ENCODE measurements at regions not wholly inside any gene's neighbourhood (a gene's known extent, or its start where the extent isn't known, plus 50 kb on each side); places are given as distances from the start of the nearest gene placed in this dataset.
"Not testable (repeated sequence)": the region's sequence is repeated elsewhere in the genome, so short reads cannot be mapped to it uniquely, and the experiment has no call there.

DNA sequence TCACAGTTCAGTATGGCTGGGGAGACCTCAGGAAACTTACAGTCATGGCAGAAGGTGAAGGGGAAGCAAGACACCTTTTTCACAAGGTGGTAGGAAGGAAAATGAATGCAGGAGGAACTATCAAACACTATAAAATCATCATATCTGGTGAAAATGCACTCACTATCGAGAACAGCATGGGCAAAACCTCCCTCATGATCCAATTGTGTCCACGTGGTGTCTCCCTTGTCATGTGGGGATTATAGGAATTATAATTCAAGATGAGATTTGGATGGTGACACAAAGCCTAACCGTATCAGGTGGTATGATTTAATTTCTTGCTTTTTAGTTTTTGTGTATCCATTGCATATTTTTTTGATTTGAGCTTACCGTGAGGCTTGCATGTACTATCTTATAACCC lies 133.2 kb upstream of the SYNCRIP start:
- H3K4me3 ChIP-seq (ENCODE audit: low read length): no peak overlapping the region
- intact Hi-C loops (cut with DNase I): no loop called here
- 73% methylated on average over 4 of the region's 4 CpGs for WGBS
- H3K27me3 ChIP-seq (ENCODE audit: control insufficient read depth, insufficient read depth): no peaks in the 10 kb centered on the region
- ATAC-seq (no peak), DNase-seq (no peak)
- H3K9me3 ChIP-seq (ENCODE audit: control insufficient read depth, low read length): no peaks in the 10 kb centered on the region
- H3K27ac ChIP-seq (ENCODE audit: low read length): no peak overlapping the region
- no peaks in the 10 kb centered on the region for H3K4me1 ChIP-seq (ENCODE audit: control insufficient read depth, insufficient read depth, low read length)

DNA sequence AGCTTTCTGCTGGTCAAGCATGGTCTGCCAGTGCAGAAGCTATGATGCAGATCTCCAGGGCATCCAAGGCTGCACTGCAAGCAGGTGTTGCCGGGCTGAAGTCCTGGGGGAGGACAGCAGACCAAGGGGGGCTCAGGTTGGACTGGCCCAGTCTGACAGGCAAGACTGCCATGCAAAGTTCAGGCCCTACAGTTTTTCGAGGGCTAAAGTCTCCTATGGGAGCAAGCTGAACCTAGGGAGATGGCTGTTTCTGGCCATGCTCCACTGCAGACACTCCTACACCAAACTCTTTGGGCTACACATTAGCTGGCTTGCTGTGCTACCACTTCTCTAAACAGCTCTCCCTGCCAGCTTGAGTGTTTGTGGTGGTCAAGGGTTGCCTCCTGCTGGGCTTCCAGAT lies 130.0 kb upstream of the SYNCRIP start:
- Histone ChIP-seq H3K4me1 (ENCODE audit: control insufficient read depth, insufficient read depth, low read length) (no peaks in the 10 kb centered on the region), H3K27ac (ENCODE audit: low read length) (no peak overlapping the region), H3K9me3 (ENCODE audit: control insufficient read depth, low read length) (no peaks in the 10 kb centered on the region), H3K4me3 (ENCODE audit: low read length) (no peak overlapping the region), H3K27me3 (ENCODE audit: control insufficient read depth, insufficient read depth) (no peaks in the 10 kb centered on the region)
- WGBS: 68% methylated on average over 2 of the region's 2 CpGs
- DNase-seq (no peak), ATAC-seq (no peak)
- intact Hi-C loops (cut with DNase I): no loop called here

DNA sequence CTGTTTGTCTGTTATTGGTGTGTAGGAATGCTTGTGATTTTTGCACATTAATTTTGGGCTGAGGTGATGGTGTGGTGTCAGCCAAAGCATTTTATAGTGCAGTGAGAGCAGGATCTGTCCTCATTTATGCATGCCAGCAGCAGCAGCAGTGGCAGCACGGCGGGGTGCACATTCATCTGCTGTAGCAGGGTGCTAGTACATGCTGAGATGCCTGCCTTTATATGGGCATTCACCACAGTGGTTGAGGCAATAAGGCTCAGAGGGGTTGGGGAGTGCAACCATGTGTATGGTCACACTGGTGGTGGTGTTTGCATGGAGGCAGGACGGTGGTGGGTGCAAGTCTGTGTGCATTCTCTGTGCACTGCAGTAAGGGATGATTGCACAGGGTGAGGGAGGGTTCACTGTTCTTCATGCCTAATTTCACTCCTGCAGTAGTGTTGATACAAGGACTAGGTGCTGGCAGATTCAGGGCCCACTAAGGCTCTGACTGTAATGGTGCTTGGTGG lies 129.3 kb upstream of the SYNCRIP start:
- Histone ChIP-seq H3K27me3 (ENCODE audit: control insufficient read depth, insufficient read depth) (no peaks in the 10 kb centered on the region), H3K4me3 (ENCODE audit: low read length) (no peak overlapping the region), H3K27ac (ENCODE audit: low read length) (no peak overlapping the region), H3K9me3 (ENCODE audit: control insufficient read depth, low read length) (no peaks in the 10 kb centered on the region), H3K4me1 (ENCODE audit: control insufficient read depth, insufficient read depth, low read length) (no peaks in the 10 kb centered on the region)
- peak in 1 of 3 donors; percentile 6 for DNase-seq
- WGBS: 73% methylated on average over 3 of the region's 3 CpGs
- intact Hi-C loops (cut with DNase I): no loop called here
- ATAC-seq: peak in 1 of 2 donors; percentile 19

DNA sequence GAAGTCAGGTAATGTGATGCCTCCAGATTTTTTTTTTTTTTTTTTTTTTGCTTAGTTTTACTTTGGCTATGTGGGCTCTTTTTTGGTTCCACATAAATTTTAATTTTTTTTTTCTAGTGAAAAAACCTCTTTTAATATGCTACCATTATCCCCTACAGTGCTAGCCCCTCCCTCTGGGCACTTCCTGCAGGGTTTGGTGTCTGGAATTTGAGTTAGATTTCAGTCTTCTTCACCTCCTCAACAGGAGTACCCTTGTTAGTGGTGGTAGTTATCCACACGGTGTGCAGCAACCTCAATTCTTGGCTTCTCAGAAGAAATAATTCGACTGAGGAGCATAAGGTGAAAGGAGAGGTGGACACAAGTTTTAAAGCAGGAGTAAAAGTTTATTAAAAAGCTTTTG lies 128.8 kb upstream of the SYNCRIP start:
- Histone ChIP-seq H3K4me1 (ENCODE audit: control insufficient read depth, insufficient read depth, low read length) (no peaks in the 10 kb centered on the region), H3K4me3 (ENCODE audit: low read length) (no peak overlapping the region), H3K9me3 (ENCODE audit: control insufficient read depth, low read length) (no peaks in the 10 kb centered on the region), H3K27ac (ENCODE audit: low read length) (no peak overlapping the region), H3K27me3 (ENCODE audit: control insufficient read depth, insufficient read depth) (no peaks in the 10 kb centered on the region)
- intact Hi-C loops (cut with DNase I): no loop called here
- DNase-seq (no peak), ATAC-seq (no peak)
- WGBS: 66% methylated on average over 2 of the region's 2 CpGs

DNA sequence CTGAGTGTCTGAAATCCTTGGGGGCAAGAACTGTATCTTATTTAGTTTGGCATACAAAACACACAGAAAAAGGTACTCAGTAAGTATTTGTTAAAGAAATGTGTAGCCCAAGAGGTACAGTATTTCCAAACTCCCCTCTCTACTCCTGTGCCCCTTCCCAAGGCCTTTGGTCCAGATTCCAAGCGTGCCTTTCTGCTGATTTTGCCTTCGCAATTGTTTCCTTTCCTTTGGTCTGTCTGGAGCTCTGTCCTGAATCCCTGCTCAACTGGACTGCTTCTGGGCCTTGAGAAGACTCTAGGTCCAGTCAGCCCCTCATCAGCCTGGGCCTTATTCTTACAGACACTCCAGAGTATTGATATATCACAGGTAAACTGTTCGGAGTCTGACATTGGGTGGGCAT lies 122.2 kb upstream of the SYNCRIP start:
- Histone ChIP-seq H3K4me3 (ENCODE audit: low read length) (no peak overlapping the region), H3K27me3 (ENCODE audit: control insufficient read depth, insufficient read depth) (no peaks in the 10 kb centered on the region), H3K4me1 (ENCODE audit: control insufficient read depth, insufficient read depth, low read length) (no peaks in the 10 kb centered on the region), H3K27ac (ENCODE audit: low read length) (no peak overlapping the region), H3K9me3 (ENCODE audit: control insufficient read depth, low read length) (no peaks in the 10 kb centered on the region)
- DNase-seq (no peak), ATAC-seq (no peak)
- 86% methylated on average over 3 of the region's 3 CpGs for WGBS
- intact Hi-C loops (cut with DNase I): no loop called here

DNA sequence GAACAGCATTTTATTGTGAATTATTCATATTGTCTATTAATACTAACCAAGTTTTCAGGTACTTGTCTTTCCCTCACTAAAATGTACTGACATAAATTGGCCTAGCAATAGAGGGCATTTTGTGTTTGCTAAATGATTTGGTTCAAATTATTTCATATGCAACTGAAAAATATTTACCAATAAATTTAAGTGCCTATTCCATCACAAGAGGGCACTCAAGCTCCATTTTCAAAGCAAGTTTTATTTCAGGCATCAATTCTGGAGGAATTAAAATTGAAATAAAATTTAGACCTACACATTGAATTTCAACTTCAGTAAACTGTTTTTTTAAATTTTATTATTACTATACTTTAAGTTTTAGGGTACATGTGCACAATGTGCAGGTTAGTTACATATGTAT lies 114.3 kb upstream of the SYNCRIP start:
- Histone ChIP-seq H3K4me3 (ENCODE audit: low read length) (no peak overlapping the region), H3K9me3 (ENCODE audit: control insufficient read depth, low read length) (no peaks in the 10 kb centered on the region), H3K27me3 (ENCODE audit: control insufficient read depth, insufficient read depth) (no peaks in the 10 kb centered on the region), H3K4me1 (ENCODE audit: control insufficient read depth, insufficient read depth, low read length) (no peaks in the 10 kb centered on the region), H3K27ac (ENCODE audit: low read length) (no peak overlapping the region)
- ATAC-seq (no peak), DNase-seq (no peak)
- intact Hi-C loops (cut with DNase I): loop anchor here in 1 of 4 donors (10.0 kb wide), 1 partner anchor 1098 kb away; no protein-coding TSS in a partner anchor

DNA sequence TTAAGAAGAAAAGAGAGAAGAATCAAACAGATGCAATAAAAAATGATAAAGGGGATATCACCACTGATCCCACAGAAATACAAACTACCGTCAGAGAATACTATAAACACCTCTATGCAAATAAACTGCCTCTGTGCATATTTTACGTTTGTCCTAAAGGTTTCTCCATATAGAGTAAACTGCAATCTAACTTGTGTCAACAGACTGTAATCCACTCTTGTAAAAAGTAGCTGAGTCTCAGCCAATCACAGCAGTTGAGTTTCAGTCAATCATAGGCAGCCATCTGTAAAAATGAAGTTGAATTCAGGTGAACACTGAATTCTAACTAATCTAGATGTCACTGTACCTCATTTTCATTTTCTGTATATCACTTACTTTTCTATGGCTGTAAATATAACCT lies 112.2 kb upstream of the SYNCRIP start:
- intact Hi-C loops (cut with DNase I): loop anchor here in 1 of 4 donors (10.0 kb wide), 1 partner anchor 1100 kb away; no protein-coding TSS in a partner anchor
- no peaks in the 10 kb centered on the region for H3K27me3 ChIP-seq (ENCODE audit: control insufficient read depth, insufficient read depth)
- ATAC-seq (no peak), DNase-seq (no peak)
- H3K4me3 ChIP-seq (ENCODE audit: low read length): no peak overlapping the region
- WGBS: 56% methylated on average over 2 of the region's 2 CpGs
- H3K9me3 ChIP-seq (ENCODE audit: control insufficient read depth, low read length): no peaks in the 10 kb centered on the region
- no peak overlapping the region for H3K27ac ChIP-seq (ENCODE audit: low read length)
- H3K4me1 ChIP-seq (ENCODE audit: control insufficient read depth, insufficient read depth, low read length): no peaks in the 10 kb centered on the region

DNA sequence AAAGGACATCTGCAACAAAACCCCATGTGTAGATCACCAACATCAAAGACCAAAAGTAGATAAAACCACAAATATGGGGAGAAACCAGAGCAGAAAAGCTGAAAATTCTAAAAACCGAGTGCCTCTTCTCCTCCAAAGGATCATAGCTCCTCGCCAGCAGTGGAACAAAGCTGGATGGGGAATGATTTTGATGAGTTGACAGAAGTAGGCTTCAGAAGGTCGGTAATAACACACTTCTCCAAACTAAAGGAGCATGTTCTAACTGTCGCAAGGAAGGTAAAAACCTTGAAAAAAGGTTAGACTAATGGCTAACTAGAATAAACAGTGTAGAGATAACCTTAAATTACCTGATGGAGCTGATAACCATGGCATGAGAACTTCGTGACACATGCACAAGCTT lies 109.9 kb upstream of the SYNCRIP start:
- Histone ChIP-seq H3K9me3 (ENCODE audit: control insufficient read depth, low read length) (no peaks in the 10 kb centered on the region), H3K4me3 (ENCODE audit: low read length) (no peak overlapping the region), H3K27me3 (ENCODE audit: control insufficient read depth, insufficient read depth) (no peaks in the 10 kb centered on the region), H3K27ac (ENCODE audit: low read length) (no peak overlapping the region), H3K4me1 (ENCODE audit: control insufficient read depth, insufficient read depth, low read length) (no peaks in the 10 kb centered on the region)
- intact Hi-C loops (cut with DNase I): loop anchor here in 1 of 4 donors (10.0 kb wide), 1 partner anchor 1102 kb away; no protein-coding TSS in a partner anchor
- 79% methylated on average over 5 of the region's 5 CpGs for WGBS
- DNase-seq (no peak), ATAC-seq (no peak)

DNA sequence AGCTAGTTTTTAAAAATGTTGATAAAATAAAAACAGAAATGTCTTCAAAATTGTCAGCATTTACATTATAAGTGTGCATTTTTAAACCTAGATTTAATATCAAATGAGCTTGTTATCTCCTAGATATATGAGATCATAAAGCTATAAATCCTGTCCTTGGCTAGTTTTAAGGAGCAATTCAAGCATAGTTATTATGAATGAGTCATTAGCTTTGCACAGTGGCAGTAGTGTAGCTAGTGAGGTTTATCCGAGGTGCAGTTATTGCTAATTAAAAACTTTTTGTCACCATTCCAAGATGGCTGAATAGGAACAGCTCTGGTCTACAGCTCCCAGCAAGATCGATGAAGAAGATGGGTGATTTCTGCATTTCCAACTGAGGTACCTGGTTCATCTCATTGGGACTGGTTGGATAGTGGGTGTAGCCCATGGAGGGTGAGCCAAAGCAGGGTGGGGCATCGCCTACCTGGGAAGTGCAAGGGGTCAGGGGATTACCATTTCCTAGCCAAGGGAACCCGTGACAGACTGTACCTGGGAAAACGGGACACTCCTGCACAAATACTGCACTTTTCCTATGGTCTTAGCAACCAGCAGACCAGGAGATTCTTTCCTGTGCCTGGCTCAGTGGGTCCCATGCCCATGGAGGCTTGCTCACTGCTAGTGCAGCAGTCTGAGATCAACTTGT lies 108.8 kb upstream of the SYNCRIP start:
- no peaks in the 10 kb centered on the region for H3K4me1 ChIP-seq (ENCODE audit: control insufficient read depth, insufficient read depth, low read length)
- WGBS: 84% methylated on average over 5 of the region's 5 CpGs
- no peaks in the 10 kb centered on the region for H3K27me3 ChIP-seq (ENCODE audit: control insufficient read depth, insufficient read depth)
- H3K9me3 ChIP-seq (ENCODE audit: control insufficient read depth, low read length): no peaks in the 10 kb centered on the region
- no peak for DNase-seq
- ATAC-seq: no peak
- intact Hi-C loops (cut with DNase I): loop anchor here in 1 of 4 donors (10.0 kb wide), 1 partner anchor 1103 kb away; no protein-coding TSS in a partner anchor
- H3K4me3 ChIP-seq (ENCODE audit: low read length): no peak overlapping the region
- H3K27ac ChIP-seq (ENCODE audit: low read length): no peak overlapping the region

DNA sequence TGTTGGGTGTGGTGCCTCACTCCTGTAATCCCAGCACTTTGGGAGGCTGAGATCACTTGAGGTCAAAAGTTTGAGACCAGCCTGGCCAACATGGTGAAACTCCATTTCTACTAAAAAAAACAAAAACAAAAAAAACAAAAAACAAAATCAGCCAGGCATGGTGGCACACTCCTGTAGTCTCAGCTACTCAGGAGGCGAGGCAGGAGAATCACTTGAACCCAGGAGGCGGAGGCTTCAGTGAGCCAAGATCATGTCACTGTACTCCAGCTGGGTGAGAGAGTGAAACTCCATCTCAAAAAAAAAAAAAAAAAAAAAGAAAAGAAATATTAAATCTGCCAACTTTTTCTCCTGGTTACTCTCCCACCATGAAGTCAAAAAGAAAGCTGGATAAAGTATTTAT lies 107.5 kb upstream of the SYNCRIP start:
- ATAC-seq; H3K27me3 ChIP-seq (ENCODE audit: control insufficient read depth, insufficient read depth); H3K4me1 ChIP-seq (ENCODE audit: control insufficient read depth, insufficient read depth, low read length); DNase-seq; H3K4me3 ChIP-seq (ENCODE audit: low read length); H3K9me3 ChIP-seq (ENCODE audit: control insufficient read depth, low read length); H3K27ac ChIP-seq (ENCODE audit: low read length): not testable (repeated sequence)
- WGBS: 77% methylated on average over 2 of the region's 2 CpGs
- intact Hi-C loops (cut with DNase I): loop anchor here in 1 of 4 donors (10.0 kb wide), 1 partner anchor 1105 kb away; no protein-coding TSS in a partner anchor

DNA sequence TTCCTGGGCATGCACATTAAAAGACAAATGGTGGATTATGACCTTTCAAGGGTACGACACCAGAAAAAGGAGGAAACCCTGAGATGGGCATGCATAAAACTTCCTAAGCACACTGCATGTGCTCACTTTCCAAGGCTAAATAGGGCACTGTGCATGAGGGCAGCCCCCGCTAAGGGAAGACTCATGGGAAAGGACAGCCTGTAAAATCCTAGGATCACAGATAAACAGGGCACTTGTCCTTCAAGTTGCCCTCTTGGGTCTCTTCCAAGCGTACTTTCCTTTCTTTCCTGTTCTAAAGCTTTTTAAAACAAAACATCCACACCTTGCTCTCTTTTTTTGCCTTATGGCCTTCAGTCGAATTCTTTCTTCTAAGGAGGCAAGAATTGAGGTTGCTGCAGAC lies 106.5 kb upstream of the SYNCRIP start:
- WGBS: 82% methylated on average over 4 of the region's 4 CpGs
- no peak for ATAC-seq

More for the DNA sequence above, 106.5 kb upstream of the SYNCRIP start:
- Histone ChIP-seq H3K27me3 (ENCODE audit: control insufficient read depth, insufficient read depth) (no peaks in the 10 kb centered on the region), H3K27ac (ENCODE audit: low read length) (no peak overlapping the region), H3K9me3 (ENCODE audit: control insufficient read depth, low read length) (no peaks in the 10 kb centered on the region), H3K4me3 (ENCODE audit: low read length) (no peak overlapping the region), H3K4me1 (ENCODE audit: control insufficient read depth, insufficient read depth, low read length) (no peaks in the 10 kb centered on the region)
- no peak for DNase-seq
- intact Hi-C loops (cut with DNase I): no loop called here

All from right cardiac atrium (tissue), 5 donors.